HEK293 (cell line): ENCODE measurements at regions not wholly inside any gene's neighbourhood (a gene's known extent, or its start where the extent isn't known, plus 50 kb on each side); places are given as distances from the start of the nearest gene placed in this dataset.

ENCODE experiments used
- ATF2 ChIP-seq: fragments of 450-650 bp; formaldehyde crosslinking; IDR thresholded peaks from 2 replicates; pipeline ENCODE4 v1.5.1; 2016; ENCODE audit warnings: missing biosample characterization, missing genetic modification characterization, low read depth
- CTCF ChIP-seq: fragments of 450-650 bp; formaldehyde crosslinking; IDR thresholded peaks from 2 replicates; pipeline ENCODE4 v1.5.1; 2016; ENCODE audit warnings: missing biosample characterization, missing genetic modification characterization
- MZF1 ChIP-seq: fragments of 450-650 bp; formaldehyde crosslinking; IDR thresholded peaks from 2 replicates; pipeline ENCODE4 v1.5.1; 2017; ENCODE audit warnings: missing biosample characterization, missing genetic modification characterization, borderline replicate concordance
- ZBTB21 ChIP-seq: fragments of 450-650 bp; formaldehyde crosslinking; IDR thresholded peaks from 2 replicates; pipeline ENCODE4 v1.5.1; 2017; ENCODE audit warnings: missing biosample characterization, missing genetic modification characterization
- ZNF311 ChIP-seq: fragments of 450-650 bp; formaldehyde crosslinking; IDR thresholded peaks from 2 replicates; pipeline ENCODE4 v1.5.1; 2017; ENCODE audit warnings: missing biosample characterization, missing genetic modification characterization, borderline replicate concordance
- ZNF529 ChIP-seq: fragments of 450-650 bp; formaldehyde crosslinking; IDR thresholded peaks from 2 replicates; pipeline ENCODE4 v1.5.1; 2017; ENCODE audit warnings: missing genetic modification characterization, missing biosample characterization; ENCODE audit not compliant: insufficient replicate concordance

- TF ChIP-seq CTCF (no peak), ATF2 (tag by site-specific recombination) (no peak), MZF1 (tag by site-specific recombination) (no peak), ZNF311 (tag by site-specific recombination) (no peak), ZBTB21 (tag by site-specific recombination) (no peak), ZNF529 (tag by site-specific recombination) (no peak)
These were observed 550.7 kb upstream of the LMCD1 start for GRCh38 chr3:7950890-7951289.
